NCI-H226 (cell line): ENCODE measurements at regions not wholly inside any gene's neighbourhood (a gene's known extent, or its start where the extent isn't known, plus 50 kb on each side); places are given as distances from the start of the nearest gene placed in this dataset.
A peak's percentile ranks its signal among the peaks of the same experiment; 100 is the strongest.

Experiments used
- DNase-seq: peaks from one replicate; pipeline ENCODE4 v3.0.0-alpha.2; 2015

DNA sequence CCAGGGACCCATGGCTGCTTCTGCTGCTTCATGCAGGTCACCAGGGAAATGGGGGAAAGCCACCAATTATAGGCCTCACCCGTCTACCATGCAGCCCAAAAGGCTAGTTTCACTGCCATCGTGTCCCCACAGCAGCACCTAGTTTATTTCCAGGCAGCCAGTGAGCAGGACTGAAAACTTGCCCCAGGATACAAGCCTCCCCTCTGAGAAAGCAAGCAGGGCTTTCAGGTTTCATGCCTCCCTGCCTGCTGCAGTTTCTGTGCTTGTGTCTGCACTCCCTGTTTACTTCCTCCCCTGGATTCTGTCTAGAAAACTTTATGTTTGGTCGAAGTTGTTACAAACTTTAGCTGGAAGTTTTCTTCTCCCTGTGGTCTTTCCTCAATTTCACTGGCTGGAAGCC lies 319.1 kb downstream of the ANXA1 start:
- DNase-seq, result no peak

DNA sequence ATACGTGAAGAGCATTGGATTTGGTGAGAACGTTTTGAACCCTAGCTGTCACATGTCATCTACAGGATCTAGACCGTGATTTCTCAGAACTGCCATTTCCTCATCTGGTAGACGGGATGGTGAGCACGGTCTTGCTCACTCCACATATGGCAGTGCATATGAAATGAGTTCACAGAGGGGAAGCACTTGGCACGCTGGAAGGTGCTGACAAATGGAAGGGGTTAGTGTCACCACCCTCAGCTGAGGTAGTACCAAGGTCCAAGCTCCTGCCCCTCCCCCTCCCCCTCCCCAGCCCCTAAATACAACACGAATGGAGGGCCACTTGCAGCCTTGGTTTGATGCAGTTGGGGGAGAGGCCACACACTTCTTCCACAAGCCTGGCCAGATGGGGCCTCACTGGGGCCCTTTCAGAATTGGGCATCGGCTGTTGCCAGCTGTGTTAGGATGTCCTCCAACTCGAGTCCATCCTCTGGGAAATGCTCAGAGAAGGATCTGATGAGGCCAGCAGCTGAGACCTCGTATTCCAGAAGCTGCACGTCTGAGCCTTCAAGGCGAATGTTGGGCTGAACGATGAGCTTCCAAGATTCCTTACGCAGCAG lies 322.4 kb downstream of the ANXA1 start:
- no peak for DNase-seq

DNA sequence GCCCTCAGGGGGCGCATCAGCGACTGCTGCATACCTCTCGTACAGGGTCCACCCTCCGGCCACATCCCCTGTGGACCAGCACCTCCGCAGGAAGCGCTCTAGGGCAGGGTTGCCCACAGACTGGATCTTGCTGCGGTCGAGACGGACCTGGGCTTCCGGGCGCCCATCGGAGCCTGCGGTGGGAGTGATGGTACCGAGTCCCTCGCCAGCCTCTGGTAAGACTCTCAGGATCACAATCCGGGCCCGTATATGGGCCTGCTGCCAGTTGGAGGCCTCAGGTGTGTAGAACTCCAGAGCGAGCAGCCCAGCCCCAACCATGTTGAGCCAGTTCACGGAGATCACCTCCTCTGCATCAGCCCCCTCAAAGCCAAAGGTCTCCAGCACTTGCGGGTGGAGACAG lies 323.0 kb downstream of the ANXA1 start:
- DNase-seq, result no peak

DNA sequence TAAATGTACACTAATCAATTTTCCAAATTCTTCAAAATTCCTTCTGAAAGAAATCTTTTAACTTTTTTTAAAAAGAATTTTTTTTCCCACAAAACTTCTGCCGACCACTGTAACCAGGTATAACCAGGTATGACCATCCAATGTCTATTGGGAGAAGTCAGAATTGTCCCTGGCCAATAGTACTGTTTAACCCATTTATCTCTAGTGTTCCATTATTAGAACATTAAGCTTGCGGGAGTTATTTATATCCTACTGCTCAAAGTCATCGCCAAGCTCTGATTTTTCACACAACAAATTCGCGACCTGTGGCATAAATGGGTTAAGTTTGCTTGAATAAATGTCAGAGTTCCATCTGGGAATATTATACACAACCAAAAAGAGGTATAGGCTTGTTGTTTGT lies 343.2 kb downstream of the ANXA1 start:
- no peak for DNase-seq

DNA sequence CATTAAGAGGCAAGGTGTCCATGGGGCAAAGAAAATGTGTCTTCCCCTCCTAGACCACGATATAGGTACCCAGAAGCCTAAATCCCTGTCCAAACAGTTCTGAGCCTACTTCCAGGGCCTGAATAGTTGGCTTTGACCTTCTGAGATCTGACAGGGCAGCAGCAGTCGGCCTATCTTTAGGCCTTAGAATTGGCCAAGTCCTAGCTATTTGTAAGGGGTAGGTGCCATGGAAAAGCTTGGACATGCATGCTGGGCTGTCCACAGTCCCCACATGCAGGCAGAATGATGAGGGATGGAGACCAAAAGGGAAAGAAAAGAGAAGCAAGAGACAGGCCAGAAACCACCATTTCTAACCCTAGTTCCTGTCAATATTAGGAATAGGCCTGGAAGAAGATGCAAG lies 346.1 kb downstream of the ANXA1 start:
- DNase-seq, result no peak

DNA sequence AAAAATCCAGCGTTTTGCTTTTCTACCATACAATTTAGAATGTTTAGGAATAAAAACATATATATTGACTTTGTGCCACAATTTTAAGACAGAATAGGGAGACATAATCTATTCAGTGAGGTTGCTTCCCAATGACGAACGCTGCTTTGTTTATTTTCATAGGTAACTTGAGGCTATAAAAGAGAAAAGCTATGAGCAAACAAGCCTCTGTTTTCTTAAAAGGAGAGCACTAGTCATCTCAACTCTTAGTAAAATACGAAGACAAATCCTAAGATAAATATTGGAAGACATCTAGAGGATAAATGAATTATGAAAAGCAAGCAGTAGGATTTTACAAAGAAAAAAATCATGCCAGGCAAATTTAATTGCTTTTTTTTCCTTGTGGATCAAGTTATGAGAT lies 363.6 kb downstream of the ANXA1 start:
- no peak for DNase-seq

DNA sequence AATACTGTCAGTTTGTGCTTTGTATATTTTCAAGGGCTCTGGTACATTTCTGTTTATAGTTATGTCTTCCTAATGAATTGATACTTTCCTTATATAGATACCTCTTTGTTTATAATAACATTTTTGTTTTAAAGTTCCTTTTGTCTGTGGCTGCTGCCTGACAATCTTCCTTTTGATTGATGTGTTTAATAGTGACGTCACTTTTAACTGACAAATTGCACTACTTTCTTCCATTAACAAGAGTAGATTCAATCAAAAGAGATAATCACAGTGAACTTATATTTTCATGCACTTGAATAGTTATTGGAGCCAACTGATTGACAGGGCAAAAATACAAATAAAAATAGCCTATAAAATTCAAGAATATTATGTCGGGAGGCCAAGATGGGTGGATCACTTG lies 371.7 kb downstream of the ANXA1 start:
- no peak for DNase-seq

DNA sequence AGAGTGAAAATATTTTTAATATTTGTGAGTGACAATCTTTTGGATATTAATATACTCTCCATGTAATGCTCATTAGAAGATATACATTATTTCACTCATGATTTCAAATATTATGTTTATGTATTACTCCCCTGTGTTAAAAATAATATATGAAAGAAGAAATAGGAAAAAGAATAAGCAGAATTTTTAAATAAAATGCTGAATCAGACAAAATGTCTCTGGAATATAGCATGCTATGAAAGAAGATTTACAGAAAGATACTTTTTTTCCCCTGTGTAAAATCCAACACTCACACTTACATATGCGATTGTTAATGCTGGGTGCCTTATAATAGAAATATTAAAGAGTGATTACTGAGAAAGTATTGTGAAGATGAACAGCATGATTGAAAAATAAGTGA lies 373.7 kb downstream of the ANXA1 start:
- DNase-seq, result no peak

DNA sequence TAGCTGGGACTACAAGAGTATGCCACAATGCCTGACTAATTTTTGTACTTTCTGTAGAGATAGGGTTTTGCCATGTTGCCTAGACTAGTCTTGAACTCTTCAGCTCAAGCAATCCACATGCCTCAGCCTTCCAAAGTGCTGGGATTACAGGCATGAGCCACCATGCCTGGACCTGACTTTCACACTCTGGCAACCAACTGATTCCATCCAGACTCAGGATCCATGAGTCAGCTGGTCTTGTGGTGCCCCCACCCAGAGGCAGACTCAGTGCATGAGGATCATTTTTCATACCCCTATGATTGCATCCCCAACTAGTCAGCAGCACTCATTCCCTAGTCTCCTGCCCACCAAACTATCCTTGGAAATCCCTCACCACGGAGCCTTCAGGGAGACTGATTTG lies 375.9 kb downstream of the ANXA1 start:
- no peak for DNase-seq

DNA sequence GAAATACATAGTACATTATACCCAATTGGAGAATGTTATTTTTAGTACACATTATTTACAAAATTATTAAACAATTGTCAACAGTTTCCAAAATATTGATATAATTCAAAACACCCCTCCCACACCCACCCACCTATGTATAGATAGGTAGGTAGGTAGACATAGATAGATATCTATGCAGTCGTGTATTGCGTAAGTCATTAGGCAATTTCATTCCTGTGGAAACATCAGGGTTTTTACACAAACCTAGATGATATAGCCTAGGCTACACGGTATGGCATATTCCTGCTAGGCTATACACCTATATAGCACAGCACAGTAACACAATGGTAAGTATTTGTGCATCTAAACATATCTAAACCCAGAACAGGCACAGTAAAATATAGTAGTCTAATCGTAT lies 377.3 kb downstream of the ANXA1 start:
- DNase-seq, result no peak

DNA sequence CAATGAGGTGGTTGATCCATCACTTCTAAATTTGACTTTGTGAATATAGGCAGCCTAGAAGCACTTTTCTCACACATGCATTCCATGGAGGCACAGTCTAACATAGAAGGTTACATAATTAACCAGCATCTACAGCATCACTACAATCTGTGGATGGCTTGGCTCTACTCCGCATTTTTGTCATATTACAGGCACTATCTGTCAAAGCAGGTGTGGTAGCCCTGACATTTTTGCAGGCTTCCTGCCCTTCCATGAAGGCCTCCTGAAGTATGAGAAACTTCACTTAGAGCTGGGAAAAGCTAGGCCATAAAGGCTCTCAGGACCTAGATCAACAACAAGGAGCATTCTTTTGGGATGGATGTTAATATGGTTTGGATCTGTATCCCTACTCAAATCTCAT lies 378.0 kb downstream of the ANXA1 start:
- no peak for DNase-seq

DNA sequence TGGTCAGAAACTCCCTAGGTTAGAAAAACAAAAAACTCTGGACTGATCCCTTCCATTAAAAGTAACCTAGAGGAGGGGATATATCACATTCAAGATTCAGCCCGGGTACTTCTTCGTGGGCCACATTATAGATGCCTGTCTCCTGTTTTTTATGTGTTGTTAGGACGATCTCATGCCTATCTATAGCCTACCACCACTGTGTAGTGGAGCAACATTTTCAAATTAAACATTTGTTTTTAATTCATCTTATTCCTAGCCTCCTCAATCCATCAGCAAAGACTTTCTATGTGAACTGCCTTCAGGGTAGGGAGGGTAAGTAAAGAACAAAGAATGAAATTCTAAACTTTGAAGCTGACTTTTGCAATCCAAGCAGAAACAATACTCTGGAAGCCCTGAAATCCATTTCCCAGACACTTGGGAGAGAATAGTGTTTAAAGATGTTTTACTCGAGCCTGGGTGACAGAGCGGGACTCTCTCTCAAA lies 379.4 kb downstream of the ANXA1 start:
- DNase-seq, result no peak

DNA sequence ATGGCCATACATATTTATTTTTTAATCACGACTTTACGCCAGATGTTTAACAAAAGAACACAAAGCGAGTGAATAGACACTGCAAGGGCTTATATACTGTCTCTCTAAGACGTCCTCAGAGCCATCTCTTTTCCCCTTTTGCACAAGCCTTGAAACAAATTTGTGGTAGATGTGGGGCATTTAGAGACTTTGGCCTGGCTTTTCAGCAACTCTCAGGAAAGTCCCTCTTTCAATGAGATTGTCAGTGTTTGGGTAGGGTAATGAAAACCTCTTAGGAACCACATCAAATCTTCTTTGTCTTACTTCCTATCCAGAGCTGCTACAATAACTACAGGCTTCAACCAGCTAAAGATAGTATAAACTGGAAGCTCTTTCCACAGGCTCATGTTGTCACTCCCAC lies 380.0 kb downstream of the ANXA1 start:
- DNase-seq, result no peak

DNA sequence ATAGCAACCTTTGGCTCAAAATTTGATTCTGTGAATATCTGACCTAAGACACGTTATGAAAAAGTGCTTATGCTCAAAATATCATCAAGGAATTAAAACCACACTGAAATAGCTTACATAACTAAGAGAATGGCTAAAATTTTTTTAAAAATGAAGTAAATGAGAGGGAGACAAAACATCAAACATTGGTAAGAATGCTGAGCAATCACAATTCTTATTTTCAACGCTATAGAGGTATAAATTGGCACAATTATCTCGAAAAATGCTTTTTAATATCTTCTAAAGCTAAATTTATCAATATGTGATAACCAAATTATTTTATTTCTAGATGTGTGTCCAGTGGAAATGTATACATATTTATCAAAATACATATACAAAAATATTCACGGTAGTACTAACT lies 381.3 kb downstream of the ANXA1 start:
- DNase-seq, result no peak

DNA sequence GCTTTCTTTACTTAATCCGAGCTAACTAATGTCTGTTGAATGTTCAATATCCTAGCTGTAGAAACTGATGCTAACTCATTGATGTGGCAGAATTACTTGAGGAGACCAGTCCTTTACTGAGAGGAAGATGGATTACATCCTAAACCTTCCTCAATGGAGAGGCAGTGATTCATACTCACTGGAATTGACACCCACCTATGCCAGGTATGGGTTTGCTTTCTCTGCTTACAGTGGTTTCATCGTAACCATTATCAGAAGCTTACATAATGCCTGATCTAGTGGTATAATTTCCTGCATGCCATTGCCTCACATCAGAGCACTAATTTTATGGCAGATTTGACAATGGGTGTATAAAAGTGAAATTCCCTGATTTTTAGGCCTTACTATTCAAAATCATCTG lies 384.7 kb downstream of the ANXA1 start:
- peak; percentile 26 for DNase-seq

DNA sequence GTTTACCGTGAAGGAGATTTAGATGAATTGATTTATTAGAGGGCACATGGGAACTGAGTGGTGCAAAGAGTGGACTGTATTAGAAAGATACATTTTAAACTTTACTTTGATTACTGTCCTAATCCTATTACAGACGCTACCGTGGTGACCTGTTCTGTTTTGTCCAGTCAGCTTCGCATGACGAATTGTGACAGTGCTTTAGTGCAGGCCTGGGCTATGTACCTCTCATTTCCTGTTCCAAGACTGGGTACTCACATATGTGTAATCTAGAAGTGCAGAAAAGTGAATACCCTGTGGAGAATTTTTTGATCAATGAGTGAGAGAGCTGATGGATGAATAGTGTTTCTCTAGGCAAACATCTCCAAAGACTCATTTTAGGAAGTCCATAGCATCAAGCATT lies 385.9 kb downstream of the ANXA1 start:
- no peak for DNase-seq

DNA sequence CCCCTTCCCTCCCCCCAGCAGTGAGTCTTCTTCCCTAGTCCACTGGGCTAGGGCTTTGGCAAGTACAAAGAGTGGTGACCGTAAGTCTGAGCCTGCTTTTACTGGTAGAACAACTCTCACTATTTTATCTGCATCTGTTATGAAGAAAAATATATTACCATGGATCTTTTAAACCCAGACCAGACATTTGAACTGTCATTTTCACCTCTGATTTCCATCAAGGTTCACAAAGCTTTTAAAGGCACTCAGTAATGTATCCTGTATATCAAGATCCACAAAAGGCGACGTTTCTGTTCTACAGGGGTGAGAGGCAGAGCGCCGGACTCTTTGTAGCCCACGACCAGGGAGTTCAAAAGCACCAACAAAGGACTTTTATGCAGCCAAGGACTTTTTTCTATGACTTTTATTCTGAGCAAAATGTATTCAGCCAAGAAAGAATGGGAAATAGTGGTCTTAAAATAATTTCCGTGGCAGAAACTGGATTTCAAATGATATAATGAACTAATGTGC lies 388.3 kb downstream of the ANXA1 start:
- no peak for DNase-seq

DNA sequence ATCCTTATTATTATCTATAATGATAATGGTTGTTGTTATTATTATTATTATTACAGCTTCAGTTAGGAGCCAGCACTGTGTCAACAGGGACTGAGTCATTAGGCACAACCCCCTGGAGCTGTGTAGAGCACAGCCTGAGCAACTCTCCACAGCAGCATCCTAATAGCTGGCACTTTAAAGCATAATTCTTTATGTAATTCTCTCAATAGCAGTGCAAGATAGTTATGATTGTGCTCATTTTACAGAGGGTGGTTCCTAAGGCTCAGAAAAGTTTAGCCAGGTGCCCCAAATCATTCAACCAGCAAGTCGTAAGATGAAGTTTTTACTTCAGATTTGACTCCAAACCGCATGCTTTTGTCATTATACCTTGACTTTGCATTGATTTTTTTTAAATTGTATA lies 390.3 kb downstream of the ANXA1 start:
- DNase-seq, result no peak

DNA sequence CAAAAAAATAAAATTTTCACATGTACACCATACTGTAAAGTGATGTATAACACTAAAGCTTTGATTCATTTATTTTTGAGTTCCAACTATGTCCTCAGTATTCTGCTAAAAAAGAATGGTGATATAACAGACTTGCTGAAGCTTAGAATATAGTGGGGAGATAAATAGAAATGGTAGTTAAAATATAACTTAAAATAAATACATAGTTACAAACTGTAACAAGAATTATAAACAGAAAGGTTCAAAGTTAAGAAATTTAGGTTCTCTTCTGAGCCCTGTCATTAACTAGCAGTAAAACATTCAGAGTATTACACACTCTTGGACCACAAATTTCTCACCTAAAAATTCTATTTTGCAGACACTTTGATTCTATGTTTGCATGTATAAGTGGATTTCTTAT lies 392.1 kb downstream of the ANXA1 start:
- no peak for DNase-seq

DNA sequence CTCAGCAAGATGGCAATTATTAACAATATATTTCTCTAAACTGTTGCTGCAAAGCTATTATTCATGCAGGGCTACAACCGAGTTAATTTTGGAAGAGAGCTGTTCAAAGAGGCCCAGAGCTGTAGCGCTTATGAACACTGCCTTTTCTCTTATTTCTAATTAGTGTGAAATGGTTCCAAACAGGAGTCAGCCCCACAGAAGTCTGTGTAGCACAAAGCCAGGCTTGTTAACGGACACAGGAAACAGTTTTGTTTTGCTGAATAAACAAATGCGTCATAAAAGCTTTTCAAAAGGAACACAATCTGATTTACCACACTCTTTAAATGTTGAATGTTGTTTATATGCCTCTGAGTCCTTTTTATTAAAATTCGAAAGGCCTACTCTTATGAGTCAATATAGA lies 396.5 kb downstream of the ANXA1 start:
- no peak for DNase-seq

DNA sequence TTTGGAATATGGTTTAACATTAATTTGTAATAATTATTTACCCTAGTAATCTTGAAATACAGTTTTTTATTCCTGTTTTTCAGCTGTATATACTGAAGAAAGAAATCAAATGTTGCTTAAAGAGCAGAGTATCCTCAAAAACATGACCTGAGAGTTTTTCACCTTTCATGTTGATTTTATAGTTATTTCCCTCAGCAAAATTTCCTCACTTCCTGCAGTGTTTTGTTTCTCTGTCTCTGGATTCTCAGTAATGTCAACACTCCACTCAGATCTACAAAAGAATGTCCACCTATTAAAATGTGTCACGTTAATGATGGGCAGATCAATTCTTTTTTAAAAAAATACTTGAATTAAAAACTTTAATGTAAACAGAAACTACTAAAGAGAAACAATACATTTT lies 398.3 kb downstream of the ANXA1 start:
- DNase-seq, result no peak

DNA sequence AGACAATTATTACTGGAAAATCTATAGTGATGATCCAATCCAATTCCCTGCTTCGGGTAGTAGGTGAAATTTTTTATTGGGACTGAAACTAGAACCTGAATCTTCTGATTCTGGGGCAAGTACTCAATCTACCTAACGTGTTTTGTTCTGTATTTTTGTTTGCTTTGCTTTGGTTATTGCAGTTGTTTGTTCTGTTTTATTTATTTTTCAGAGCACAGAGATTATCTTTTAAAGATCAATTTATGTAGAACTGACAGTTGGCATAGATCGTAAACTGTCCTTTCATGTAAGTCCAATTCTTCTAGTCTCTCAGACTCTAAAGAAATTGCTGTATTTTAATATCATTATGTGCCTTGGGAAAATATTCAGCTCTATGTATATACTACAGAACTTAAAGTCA lies 401.6 kb downstream of the ANXA1 start:
- no peak for DNase-seq

DNA sequence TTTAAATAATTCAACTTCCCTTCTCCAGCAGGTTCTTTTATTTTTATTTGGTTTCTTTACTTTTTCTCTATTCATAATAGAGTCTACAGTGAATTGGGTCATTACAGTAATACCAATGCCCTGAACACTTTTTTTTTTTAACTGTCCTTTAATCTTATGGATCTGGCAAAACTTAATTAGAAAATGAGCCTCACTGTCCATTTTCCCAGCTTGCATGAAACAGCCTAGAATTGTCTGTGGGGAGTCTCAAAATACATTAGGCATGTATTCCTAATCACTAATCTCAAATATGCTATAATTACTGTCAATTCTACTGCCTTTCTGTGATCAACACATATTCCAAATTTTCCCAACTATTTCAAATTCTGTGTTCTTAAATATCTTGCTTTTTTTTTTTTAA lies 406.8 kb downstream of the ANXA1 start:
- no peak for DNase-seq

DNA sequence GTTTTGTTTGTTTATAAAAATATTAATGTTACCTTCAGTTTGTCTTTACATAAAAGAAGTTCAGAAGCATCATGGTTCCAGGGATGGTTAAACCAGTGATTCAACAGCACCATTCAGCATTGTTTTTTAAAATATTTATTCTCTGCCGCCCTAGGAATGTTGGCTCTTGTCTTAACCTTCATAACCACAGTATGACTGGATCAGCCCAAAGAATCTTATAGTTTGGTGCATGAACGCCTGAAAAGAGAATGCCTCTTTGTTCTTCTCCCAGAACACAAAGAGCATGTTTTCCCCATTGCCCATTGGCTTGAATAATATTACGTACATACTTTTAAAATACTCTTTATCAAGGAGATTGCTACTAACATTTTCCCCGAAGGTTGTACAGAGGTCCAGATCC lies 413.4 kb downstream of the ANXA1 start:
- DNase-seq, result peak; percentile 16

DNA sequence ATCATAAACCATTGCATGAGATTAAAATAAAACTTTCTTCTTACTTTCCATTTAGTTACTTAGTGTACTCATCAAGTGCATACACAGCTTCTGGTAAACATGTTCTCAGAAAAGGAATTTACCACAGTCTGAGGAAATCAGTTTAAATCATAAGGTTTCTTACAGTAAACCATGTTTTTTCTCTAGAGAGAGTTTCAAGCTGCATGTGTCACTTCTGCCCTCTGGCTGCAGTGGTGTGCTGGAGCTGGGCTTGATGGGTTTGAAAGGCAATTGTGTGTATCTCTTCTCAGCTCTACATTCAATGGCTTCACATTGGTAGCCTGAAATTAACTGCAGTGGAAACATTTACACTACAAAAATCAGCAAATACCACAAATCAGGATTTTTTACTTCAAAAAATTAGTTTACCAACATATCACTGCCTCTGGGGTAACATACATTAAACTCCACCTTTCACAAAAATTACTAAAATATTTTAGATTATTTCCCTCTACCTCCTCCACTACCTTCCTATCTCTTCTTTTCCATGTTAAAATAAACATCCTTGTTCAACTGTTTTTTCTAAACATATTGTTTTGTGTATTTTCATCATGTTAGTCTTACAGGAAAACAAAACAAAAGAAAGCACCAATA lies 414.3 kb downstream of the ANXA1 start:
- DNase-seq, result peak; percentile 46
